Muscle of leg (tissue), 3 donors: ENCODE measurements at regions not wholly inside any gene's neighbourhood (a gene's known extent, or its start where the extent isn't known, plus 50 kb on each side); places are given as distances from the start of the nearest gene placed in this dataset.
A peak's percentile ranks its signal among the peaks of the same experiment; 100 is the strongest.
"Not testable (repeated sequence)": the region's sequence is repeated elsewhere in the genome, so short reads cannot be mapped to it uniquely, and the experiment has no call there.

Source experiments
- DNase-seq: peaks from one replicate; pipeline ENCODE4 v3.0.0; 2013
- H3K27ac ChIP-seq: one replicate; pipeline ENCODE4 v1.5.1; 2013; ENCODE audit warnings: mild to moderate bottlenecking, low read length, control low read depth
- H3K27me3 ChIP-seq: one replicate; pipeline ENCODE4 v1.6.1; 2013; ENCODE audit warnings: low read length; ENCODE audit not compliant: control insufficient read depth, insufficient read depth
- H3K36me3 ChIP-seq: one replicate; pipeline ENCODE4 v1.6.1; 2013; ENCODE audit warnings: low read length; ENCODE audit not compliant: control insufficient read depth, insufficient read depth
- H3K4me1 ChIP-seq: one replicate; pipeline ENCODE4 v1.6.1; 2013; ENCODE audit warnings: low read length; ENCODE audit not compliant: control insufficient read depth, insufficient read depth
- H3K4me3 ChIP-seq: one replicate; pipeline ENCODE4 v1.5.1; 2013; ENCODE audit warnings: low read length, control low read depth
- H3K9me3 ChIP-seq: replicated peaks from 2 replicates; pipeline ENCODE4 v1.6.1; 2013; ENCODE audit warnings: low read depth, low read length; ENCODE audit not compliant: control insufficient read depth
- WGBS: methylation state at CpG from one replicate; pipeline ENCODE4 v1.1.5; 2013; ENCODE audit warnings: missing lambda C conversion rate; ENCODE audit not compliant: insufficient coverage; 5-methylcytosine and 5-hydroxymethylcytosine counted together

GRCh38 chr12:94839347-94839746 is 164.2 kb downstream of the NDUFA12 start:
- H3K4me3 ChIP-seq: no peak overlapping the region
- no peaks in the 10 kb centered on the region for H3K36me3 ChIP-seq
- no peaks in the 10 kb centered on the region for H3K27me3 ChIP-seq
- no CpG with 5 or more reads among the region's 5 CpGs for whole genome bisulfite sequencing
- DNase-seq: no peak
- no peak overlapping the region for H3K27ac ChIP-seq
- H3K4me1 ChIP-seq: no peaks in the 10 kb centered on the region
- no peaks in the 10 kb centered on the region for H3K9me3 ChIP-seq

GRCh38 chr12:94836952-94837670 is 166.4 kb downstream of the NDUFA12 start:
- WGBS: 83% methylated on average over 1 of the region's 13 CpGs
- not testable (repeated sequence) for DNase-seq

DNA sequence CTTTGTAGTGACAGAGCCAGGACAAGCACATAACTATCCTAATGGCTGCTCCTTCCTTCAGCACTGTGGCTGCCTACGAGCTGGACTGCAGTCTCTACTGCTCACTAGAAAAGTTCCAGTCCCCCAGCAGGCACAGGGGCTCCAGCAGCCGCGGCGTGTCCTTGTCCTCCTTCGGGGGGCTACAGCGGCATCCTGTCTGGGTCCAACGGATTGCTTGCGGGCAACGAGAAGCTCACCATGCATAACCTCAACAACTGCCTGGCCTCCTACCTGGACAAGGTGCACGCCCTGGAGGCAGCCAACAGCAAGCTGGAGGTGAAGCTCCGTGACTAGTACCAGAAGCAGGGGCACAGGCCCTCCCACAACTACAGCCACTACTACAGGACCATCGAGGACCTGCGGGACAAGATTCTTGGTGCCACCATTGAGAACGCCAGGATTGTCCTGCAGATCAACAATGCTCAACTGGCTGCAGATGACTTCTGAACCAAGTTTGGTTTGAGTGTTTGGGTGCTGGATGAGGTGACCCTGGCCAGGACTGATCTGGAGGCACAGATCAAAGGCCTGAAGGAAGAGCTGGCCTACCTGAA is 169.4 kb downstream of the NDUFA12 start:
- H3K4me3 ChIP-seq: no peak overlapping the region
- WGBS: 90% methylated on average over 14 of the region's 14 CpGs
- no peak overlapping the region for H3K27ac ChIP-seq
- H3K27me3 ChIP-seq: no peaks in the 10 kb centered on the region
- peaks cover 11% of the 10 kb centered on the region for H3K4me1 ChIP-seq
- no peak for DNase-seq
- H3K36me3 ChIP-seq: no peaks in the 10 kb centered on the region
- no peaks in the 10 kb centered on the region for H3K9me3 ChIP-seq

More at GRCh38 chr12:94836952-94837670, 166.4 kb downstream of the NDUFA12 start:
- not testable (repeated sequence) for H3K27ac ChIP-seq, H3K9me3 ChIP-seq, H3K4me3 ChIP-seq, H3K27me3 ChIP-seq, H3K36me3 ChIP-seq
- H3K4me1 ChIP-seq: peaks cover 11% of the 10 kb centered on the region

GRCh38 chr12:94832780-94833681 is 170.5 kb downstream of the NDUFA12 start:
- Histone ChIP-seq H3K36me3 (no peaks in the 10 kb centered on the region), H3K27me3 (no peaks in the 10 kb centered on the region), H3K27ac (no peak overlapping the region), H3K4me3 (no peak overlapping the region), H3K9me3 (no peaks in the 10 kb centered on the region), H3K4me1 (peaks cover 11% of the 10 kb centered on the region)
- 33% methylated on average over 12 of the region's 15 CpGs for WGBS
- peak; percentile 75 for DNase-seq

DNA sequence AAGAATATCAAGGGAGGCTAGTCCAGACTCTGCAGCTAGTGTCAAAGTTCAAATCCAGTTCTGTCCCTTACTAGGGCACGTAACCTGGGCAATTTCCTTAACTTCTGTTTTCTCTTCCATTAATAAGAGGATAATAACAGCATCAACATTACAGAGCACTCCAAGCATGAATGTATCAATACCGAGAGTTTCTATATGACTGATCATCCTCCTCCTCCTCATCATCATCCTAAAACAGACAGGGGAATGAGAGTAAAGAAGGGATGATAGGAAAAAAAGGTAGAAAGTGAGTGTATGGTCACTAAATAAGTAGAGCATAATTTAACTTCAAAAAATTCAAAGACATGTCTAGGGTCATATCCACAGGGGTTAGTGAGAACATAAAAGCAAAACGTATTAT is 171.4 kb downstream of the NDUFA12 start:
- DNase-seq: no peak
- H3K36me3 ChIP-seq: no peaks in the 10 kb centered on the region
- H3K4me1 ChIP-seq: peaks cover 11% of the 10 kb centered on the region
- H3K27me3 ChIP-seq: no peaks in the 10 kb centered on the region
- no peak overlapping the region for H3K27ac ChIP-seq
- no peak overlapping the region for H3K4me3 ChIP-seq
- no peaks in the 10 kb centered on the region for H3K9me3 ChIP-seq
- WGBS: no CpG with 5 or more reads among the region's 3 CpGs

- 68% methylated on average over 8 of the region's 9 CpGs for WGBS
- H3K4me1 ChIP-seq: peaks cover 11% of the 10 kb centered on the region
- H3K9me3 ChIP-seq: no peaks in the 10 kb centered on the region
- no peak overlapping the region for H3K27ac ChIP-seq
- no peaks in the 10 kb centered on the region for H3K36me3 ChIP-seq
- no peaks in the 10 kb centered on the region for H3K27me3 ChIP-seq
- peak; percentile 63 for DNase-seq
- no peak overlapping the region for H3K4me3 ChIP-seq
Measured at GRCh38 chr12:94831081-94831751, 172.3 kb downstream of the NDUFA12 start.

GRCh38 chr12:94829552-94829951 is 173.9 kb downstream of the NDUFA12 start:
- WGBS: no CpG with 5 or more reads among the region's 1 CpG
- Histone ChIP-seq H3K27ac (no peak overlapping the region), H3K4me1 (peaks cover 11% of the 10 kb centered on the region), H3K4me3 (no peak overlapping the region), H3K27me3 (no peaks in the 10 kb centered on the region), H3K36me3 (no peaks in the 10 kb centered on the region), H3K9me3 (no peaks in the 10 kb centered on the region)
- DNase-seq: no peak

DNA sequence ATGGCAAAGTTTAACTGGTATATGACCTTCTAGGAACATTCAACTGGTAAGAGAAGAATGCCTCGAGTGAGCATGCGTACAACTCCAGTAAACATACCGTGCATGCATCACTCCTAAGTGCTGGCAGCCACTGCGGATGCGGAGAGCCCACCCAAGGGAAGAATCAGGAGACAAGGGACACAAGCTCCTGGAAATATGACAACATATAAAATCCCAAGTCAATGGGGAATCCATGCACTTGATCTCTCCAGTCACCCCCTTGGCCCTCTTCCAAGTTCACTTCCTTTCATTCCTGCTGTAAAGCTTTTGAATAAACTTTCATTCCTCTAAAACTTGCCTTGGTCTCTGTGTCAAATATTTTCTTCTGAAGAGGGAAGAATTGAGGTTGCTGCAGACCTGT is 168.7 kb upstream of the TMCC3 start:
- H3K27ac ChIP-seq: no peak overlapping the region
- H3K36me3 ChIP-seq: no peaks in the 10 kb centered on the region
- H3K4me1 ChIP-seq: no peaks in the 10 kb centered on the region
- H3K4me3 ChIP-seq: no peak overlapping the region
- DNase-seq: peak; percentile 52
- WGBS: 24% methylated on average over 5 of the region's 5 CpGs
- H3K9me3 ChIP-seq: peaks cover 2% of the 10 kb centered on the region
- peaks cover 3% of the 10 kb centered on the region for H3K27me3 ChIP-seq

DNA sequence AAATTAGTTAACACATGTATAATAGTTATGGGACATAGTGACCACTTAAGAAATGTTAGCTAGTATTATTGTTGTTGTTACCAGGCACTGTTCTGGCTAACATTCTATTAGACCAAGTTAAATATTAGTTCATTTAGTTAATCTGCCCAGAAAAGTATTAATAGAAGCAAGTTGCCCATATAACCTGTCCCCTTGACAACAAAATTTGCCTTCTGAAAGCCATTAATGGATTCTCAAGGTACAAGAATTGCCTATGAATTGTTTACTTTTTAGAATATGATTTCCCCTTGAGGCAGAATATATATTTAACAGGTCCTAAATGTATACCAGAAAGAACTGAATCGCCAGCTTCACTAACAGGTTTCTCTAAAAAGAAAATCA is 167.3 kb upstream of the TMCC3 start:
- no peak for DNase-seq
- peaks cover 3% of the 10 kb centered on the region for H3K27me3 ChIP-seq
- no CpG with 5 or more reads among the region's 1 CpG for WGBS
- no peak overlapping the region for H3K27ac ChIP-seq
- H3K4me1 ChIP-seq: no peaks in the 10 kb centered on the region
- H3K36me3 ChIP-seq: no peaks in the 10 kb centered on the region
- peaks cover 6% of the 10 kb centered on the region for H3K9me3 ChIP-seq
- no peak overlapping the region for H3K4me3 ChIP-seq

DNA sequence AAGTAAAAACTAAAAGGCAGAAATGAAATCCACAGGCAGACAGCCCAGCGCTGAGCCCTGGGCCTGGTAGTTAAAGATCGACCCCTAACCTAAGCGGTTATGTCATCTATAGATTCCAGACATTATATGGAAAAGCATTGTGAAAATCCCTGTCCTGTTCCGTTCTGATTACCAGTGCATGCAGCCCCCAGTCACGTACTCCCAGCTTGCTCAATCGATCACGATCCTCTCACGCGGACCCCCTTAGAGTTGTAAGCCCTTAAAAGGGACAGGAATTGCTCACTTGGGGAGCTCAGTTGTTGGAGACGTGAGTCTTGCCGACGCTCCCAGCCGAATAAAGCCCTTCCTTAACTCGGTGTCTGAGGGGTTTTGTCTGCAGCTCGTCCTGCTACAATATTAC is 166.8 kb upstream of the TMCC3 start:
- H3K27me3 ChIP-seq, H3K4me3 ChIP-seq, H3K27ac ChIP-seq, H3K36me3 ChIP-seq, DNase-seq, H3K4me1 ChIP-seq, H3K9me3 ChIP-seq: not testable (repeated sequence)
- 76% methylated on average over 9 of the region's 15 CpGs for WGBS
